GM23248 (cell line): ENCODE measurements at regions not wholly inside any gene's neighbourhood (a gene's known extent, or its start where the extent isn't known, plus 50 kb on each side); places are given as distances from the start of the nearest gene placed in this dataset.

Experiments
- EZH2 ChIP-seq: fragments of 200-600 bp; sonication (generic); IDR thresholded peaks from 2 replicates; pipeline ENCODE4 v1.6.1; 2018; ENCODE audit warnings: antibody characterized with exemption, mild to moderate bottlenecking; ENCODE audit not compliant: insufficient read depth, poor library complexity, severe bottlenecking
- EZH2phosphoT487 ChIP-seq: fragments of 200-600 bp; sonication (generic); IDR thresholded peaks from 2 replicates; pipeline ENCODE4 v1.6.1; 2018; ENCODE audit warnings: antibody characterized with exemption, moderate library complexity, mild to moderate bottlenecking, low read depth; ENCODE audit not compliant: insufficient read depth

- TF ChIP-seq EZH2 (no peak), EZH2phosphoT487 (no peak)
Observed at GRCh38 chr3:95197661-95198060, 1134.8 kb downstream of the NSUN3 start.
